GM12872 (cell line): ENCODE measurements at regions not wholly inside any gene's neighbourhood (a gene's known extent, or its start where the extent isn't known, plus 50 kb on each side); places are given as distances from the start of the nearest gene placed in this dataset.

Experiments
- TF ChIP-seq, protein P1 (sequence below): IDR thresholded peaks from 3 replicates; pipeline ENCODE4 v1.5.1; 2011; ENCODE audit warnings: low read depth, mild to moderate bottlenecking, low read length, moderate library complexity; ENCODE audit not compliant: insufficient read depth

DNA sequence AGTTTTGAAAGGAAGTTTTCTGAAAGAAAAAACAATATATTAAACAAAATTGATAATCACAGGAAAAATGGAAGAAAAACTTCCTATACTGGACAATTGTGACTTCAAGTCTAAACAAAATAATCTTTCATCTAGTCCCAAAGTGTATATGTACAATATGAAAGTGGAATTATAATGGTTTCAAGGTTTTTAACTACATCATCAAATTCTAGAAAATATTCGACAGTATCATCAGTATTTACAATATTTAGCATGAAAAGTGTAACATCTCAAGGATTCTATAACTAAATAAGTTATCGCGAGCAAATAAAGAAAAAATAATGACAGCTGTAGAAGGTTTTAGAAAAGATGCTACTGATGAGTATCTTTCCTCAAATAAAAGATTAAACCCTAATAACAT lies 310.9 kb upstream of the LRFN5 start:
- TF ChIP-seq, protein P1, sequence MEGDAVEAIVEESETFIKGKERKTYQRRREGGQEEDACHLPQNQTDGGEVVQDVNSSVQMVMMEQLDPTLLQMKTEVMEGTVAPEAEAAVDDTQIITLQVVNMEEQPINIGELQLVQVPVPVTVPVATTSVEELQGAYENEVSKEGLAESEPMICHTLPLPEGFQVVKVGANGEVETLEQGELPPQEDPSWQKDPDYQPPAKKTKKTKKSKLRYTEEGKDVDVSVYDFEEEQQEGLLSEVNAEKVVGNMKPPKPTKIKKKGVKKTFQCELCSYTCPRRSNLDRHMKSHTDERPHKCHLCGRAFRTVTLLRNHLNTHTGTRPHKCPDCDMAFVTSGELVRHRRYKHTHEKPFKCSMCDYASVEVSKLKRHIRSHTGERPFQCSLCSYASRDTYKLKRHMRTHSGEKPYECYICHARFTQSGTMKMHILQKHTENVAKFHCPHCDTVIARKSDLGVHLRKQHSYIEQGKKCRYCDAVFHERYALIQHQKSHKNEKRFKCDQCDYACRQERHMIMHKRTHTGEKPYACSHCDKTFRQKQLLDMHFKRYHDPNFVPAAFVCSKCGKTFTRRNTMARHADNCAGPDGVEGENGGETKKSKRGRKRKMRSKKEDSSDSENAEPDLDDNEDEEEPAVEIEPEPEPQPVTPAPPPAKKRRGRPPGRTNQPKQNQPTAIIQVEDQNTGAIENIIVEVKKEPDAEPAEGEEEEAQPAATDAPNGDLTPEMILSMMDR, result no peak

DNA sequence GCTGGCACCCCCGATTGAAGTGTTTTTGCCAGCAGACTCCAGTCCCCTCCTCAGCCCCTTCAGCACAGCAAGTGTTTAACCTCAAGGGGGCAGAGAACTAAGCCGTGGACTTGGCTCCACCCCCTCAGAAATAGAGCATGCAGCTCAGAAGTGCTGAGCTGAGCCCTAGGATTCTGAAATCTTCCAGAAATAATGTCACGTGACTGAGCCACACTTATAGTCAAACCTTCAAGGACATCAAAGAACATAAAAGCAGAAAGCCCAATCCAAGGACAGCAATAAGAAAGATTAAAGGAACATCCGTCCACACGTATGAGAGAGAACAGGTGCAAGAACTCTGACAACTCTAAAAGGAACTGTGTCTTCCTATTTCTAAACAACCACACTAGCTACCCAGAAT lies 317.7 kb upstream of the LRFN5 start:
- TF ChIP-seq, protein P1, result no peak

DNA sequence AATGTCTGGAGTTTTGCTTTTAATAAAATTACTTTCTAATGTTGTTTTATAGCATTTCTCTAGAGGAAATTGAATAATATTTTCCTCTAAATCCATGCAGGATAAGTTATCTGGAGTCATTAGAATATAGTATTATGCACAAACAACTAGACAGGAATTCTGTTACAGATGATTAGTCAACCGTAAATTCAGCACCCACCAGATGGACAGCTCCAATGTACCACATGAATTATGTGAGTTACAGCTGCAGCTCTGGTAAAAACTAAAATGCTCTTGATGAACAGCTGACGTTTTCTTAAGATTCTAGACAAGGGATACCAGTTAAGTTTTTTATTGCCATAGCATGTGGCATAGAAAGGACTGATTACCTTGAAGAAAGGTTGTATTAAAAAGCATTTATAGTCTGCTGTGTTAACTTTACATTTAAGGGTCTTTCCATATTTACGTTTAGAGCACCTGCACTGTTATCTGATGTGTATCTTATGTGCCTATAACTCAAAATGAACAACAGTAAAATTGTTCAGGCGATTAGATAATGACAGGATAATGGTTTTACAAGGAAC lies 321.4 kb upstream of the LRFN5 start:
- TF ChIP-seq, protein P1, result no peak

DNA sequence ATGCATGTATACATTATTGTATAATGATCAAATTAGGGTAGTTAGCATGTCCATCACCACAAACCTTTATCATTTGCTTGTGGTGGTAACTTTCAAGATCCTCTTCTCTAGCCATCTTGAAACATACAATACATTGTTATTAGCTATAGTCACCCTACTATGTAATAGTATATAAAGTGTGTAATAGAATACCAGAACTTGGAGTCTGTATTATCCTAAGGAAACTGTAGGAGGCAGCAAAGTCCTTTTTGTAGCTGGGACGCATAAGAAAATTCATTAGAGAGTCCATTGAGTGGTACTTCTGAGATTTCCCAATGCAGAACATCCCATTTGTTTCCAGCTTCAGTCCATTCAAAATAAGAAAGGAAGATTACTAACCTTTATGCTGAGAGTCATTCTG lies 325.9 kb upstream of the LRFN5 start:
- TF ChIP-seq, protein P1, result no peak

DNA sequence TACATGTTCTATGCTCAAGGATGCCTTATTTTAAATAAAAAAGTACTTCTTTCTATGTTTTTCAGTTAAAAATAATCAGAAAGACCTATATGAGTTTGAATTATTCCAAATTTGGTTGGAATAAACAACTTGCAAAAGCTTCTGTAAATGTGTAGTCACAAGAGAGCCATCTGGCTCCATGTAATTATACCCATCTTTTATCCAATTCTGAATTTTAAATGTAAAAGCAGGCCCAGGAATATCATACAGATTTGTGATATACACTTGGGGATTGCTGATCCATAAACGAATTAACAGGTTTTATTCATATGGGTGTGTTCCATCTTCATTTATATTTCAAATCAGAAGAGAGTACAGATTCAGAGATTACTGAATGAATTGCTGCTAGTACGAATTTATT lies 329.2 kb upstream of the LRFN5 start:
- TF ChIP-seq, protein P1, result no peak

DNA sequence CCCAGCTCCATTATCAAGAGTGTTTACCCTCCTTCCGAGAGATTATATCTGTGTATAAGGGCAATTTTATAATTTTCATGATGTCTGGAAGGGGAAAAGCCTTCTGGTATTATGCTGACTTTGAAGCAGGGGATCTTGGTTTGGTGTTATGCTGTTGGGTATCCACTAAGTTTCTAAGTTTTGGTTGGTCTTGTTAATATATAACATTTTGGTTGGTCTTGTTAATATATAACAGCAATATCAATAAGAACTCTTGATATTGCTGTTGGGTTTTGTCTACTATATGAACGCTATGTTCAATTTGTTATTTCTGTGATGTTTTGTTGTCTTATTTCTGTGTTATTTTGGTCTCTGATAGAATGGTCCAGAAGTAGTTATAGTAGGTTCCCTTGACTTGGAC lies 349.2 kb upstream of the LRFN5 start:
- TF ChIP-seq, protein P1, result no peak

DNA sequence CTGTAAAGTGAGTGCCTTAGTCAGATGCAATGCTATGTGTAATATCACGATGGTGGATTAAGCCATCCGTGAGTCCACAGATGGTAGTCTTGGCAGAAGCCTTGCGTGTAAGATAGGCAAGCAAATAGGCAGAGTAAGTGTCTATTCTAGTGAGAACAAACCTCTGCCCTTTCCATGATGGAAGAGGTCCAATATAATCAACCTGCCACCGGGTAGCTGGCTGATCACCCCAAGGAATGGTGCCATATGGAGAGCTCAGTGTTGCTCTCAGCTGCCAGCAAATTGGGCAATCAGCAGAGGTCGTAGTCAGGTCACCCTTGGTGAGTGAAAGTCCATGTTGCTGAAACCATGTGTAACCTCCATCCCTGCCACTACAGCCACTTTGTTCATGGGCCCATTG lies 371.2 kb upstream of the LRFN5 start:
- TF ChIP-seq, protein P1, result no peak
